ENCODE measurements at regions not wholly inside any gene's neighbourhood (a gene's known extent, or its start where the extent isn't known, plus 50 kb on each side); places are given as distances from the start of the nearest gene placed in this dataset.

DNA sequence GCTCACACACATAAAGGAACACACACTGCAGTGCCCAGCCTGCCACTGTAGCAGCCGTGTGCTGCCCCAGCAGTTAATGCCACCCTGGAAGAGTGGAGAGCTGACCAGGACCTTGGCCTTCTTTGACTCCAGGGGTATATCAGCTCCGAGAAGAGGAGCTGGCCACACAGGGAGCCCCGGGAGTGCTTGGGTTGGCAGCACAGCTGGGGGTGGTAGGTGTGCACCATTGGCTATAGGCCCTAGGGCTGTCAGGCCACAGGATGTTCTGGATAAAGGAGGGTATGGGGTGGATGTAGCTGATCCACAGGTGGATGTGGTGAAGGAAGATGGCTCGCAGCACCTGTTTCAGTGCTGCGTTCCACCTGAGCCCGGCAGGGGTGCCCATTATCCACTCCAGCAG is 640.5 kb downstream of the PLPP3 start:
- no peak for DNase-seq (ENCODE audit: low spot score)
- TF ChIP-seq POLR2AphosphoS5 (IDR thresholded peaks at IDR 0.05) = no peak
- TF ChIP-seq, protein P1, sequence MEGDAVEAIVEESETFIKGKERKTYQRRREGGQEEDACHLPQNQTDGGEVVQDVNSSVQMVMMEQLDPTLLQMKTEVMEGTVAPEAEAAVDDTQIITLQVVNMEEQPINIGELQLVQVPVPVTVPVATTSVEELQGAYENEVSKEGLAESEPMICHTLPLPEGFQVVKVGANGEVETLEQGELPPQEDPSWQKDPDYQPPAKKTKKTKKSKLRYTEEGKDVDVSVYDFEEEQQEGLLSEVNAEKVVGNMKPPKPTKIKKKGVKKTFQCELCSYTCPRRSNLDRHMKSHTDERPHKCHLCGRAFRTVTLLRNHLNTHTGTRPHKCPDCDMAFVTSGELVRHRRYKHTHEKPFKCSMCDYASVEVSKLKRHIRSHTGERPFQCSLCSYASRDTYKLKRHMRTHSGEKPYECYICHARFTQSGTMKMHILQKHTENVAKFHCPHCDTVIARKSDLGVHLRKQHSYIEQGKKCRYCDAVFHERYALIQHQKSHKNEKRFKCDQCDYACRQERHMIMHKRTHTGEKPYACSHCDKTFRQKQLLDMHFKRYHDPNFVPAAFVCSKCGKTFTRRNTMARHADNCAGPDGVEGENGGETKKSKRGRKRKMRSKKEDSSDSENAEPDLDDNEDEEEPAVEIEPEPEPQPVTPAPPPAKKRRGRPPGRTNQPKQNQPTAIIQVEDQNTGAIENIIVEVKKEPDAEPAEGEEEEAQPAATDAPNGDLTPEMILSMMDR (IDR thresholded peaks at IDR 0.05) = no peak
- TF ChIP-seq POLR2A (IDR thresholded peaks at IDR 0.05) = no peak
- no peaks in the 10 kb centered on the region for H3K9me3 ChIP-seq
- intact Hi-C loops (cut with DNase I) = no loop called here
- H3K27ac ChIP-seq = no peak overlapping the region
- no peak overlapping the region for H3K4me3 ChIP-seq
- no peaks in the 10 kb centered on the region for H3K27me3 ChIP-seq (replicated peaks; ENCODE audit: insufficient read depth)
- no peaks in the 10 kb centered on the region for H3K4me1 ChIP-seq (replicated peaks)
- H3K36me3 ChIP-seq = no peaks in the 10 kb centered on the region
- WGBS = 89% methylated on average over 6 of the region's 6 CpGs

DNA sequence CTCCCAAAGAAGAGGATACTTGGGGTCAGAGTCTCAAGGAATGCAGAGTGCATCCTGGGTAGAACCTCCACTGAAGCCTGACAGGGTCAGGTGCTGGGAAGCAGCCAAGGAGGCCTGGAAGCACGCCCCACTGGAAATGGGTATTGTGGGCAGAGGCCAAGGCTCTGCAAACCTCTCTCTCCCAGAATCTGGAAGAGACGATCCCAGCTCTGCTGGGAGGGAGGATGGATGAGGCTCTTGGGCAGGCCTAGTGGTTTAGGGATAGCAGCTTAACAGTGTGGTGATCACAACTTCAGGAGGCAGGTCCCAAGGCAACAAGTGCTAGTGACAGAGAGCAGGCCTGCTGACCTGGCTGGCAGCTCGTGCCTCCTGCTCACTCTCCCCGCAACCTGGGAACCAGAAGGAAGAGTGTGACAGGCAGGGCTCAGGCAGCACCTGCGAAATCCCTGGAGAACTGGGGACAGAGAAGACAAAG is 641.0 kb downstream of the PLPP3 start:
- Histone ChIP-seq H3K36me3 (no peaks in the 10 kb centered on the region), H3K9me3 (no peaks in the 10 kb centered on the region), H3K4me1 (replicated peaks) (no peaks in the 10 kb centered on the region), H3K27ac (no peak overlapping the region), H3K4me3 (no peak overlapping the region), H3K27me3 (replicated peaks; ENCODE audit: insufficient read depth) (no peaks in the 10 kb centered on the region)
- no peak for DNase-seq (ENCODE audit: low spot score)
- 63% methylated on average over 4 of the region's 5 CpGs for WGBS
- TF ChIP-seq POLR2AphosphoS5 (IDR thresholded peaks at IDR 0.05) (no peak), POLR2A (IDR thresholded peaks at IDR 0.05) (no peak)
- TF ChIP-seq, protein P1 (IDR thresholded peaks at IDR 0.05) = no peak
- intact Hi-C loops (cut with DNase I) = no loop called here

DNA sequence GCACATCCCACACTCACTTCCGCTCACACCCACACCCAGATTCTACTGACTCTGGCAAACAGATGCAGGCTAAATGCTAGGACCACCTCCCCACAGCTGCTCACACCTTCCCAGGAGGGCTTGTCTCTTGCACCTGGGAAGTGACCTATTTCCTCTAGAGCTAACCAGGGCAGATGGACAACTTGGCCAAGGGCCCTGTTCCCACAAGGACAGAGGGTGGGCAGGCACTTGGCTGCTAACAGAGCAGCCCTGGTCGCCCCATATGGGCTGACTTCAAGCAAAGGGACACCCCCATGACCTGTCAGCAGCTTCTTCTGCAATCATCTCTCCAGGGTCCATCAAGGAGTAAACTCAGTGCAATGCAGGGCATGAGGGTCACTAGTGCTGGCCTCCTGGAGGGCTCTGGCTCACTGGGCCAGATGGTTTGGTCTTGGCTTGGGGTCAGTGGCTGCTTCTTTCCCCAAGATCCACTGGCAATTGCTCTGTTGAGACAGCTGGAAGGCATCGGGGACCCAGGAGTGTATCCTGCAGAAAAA is 641.5 kb downstream of the PLPP3 start:
- no peak overlapping the region for H3K27ac ChIP-seq
- no peaks in the 10 kb centered on the region for H3K36me3 ChIP-seq
- no peak for TF ChIP-seq POLR2A (IDR thresholded peaks at IDR 0.05)
- TF ChIP-seq, protein P1 (IDR thresholded peaks at IDR 0.05) = no peak
- TF ChIP-seq POLR2AphosphoS5 (IDR thresholded peaks at IDR 0.05) = no peak
- H3K27me3 ChIP-seq (replicated peaks; ENCODE audit: insufficient read depth) = no peaks in the 10 kb centered on the region
- intact Hi-C loops (cut with DNase I) = no loop called here
- 83% methylated on average over 2 of the region's 3 CpGs for WGBS
- no peak overlapping the region for H3K4me3 ChIP-seq
- no peaks in the 10 kb centered on the region for H3K9me3 ChIP-seq
- no peaks in the 10 kb centered on the region for H3K4me1 ChIP-seq (replicated peaks)
- DNase-seq (ENCODE audit: low spot score) = no peak

DNA sequence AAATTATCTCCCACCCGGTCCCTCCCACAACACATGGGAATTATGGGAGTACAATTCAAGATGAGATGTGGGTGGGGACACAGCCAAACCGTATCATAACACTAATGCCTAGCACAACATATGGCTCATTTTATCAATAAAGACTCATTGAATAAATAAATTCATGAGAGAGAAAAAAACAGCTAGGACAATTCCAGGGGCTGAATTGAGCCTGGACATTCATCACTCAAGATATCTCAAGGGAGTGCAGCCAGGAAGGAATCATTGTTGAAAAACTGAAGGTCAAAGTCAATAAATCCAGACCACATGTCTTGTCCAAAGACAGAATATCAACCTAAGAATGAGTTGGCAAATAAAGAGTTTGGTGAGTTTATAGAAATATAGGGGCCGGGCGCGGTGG is 644.1 kb downstream of the PLPP3 start:
- no peaks in the 10 kb centered on the region for H3K36me3 ChIP-seq
- intact Hi-C loops (cut with DNase I) = no loop called here
- TF ChIP-seq, protein P1 (IDR thresholded peaks at IDR 0.05) = no peak
- WGBS = 64% methylated on average over 3 of the region's 5 CpGs
- DNase-seq (ENCODE audit: low spot score) = no peak
- no peaks in the 10 kb centered on the region for H3K27me3 ChIP-seq (replicated peaks; ENCODE audit: insufficient read depth)
- H3K9me3 ChIP-seq = no peaks in the 10 kb centered on the region
- no peak overlapping the region for H3K27ac ChIP-seq
- H3K4me3 ChIP-seq = no peak overlapping the region
- no peaks in the 10 kb centered on the region for H3K4me1 ChIP-seq (replicated peaks)

DNA sequence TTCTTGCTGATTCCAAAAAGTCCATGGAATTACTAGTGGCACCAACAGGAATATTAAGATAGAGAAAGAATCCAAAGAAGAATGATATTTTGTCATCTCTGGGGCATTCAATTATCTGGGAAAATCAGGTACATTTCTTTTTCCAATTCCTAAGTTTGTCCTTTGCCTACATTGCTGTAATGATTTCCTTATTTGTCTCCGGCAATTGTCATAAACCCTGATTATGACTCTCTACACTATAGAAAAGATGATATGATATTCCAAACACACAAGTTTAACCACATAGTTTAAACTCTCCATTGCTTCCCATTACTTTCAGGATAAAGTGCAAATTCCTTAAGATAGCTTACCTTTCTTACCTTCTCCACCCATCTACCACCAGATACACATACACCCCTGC is 647.0 kb downstream of the PLPP3 start:
- 97% methylated on average over 1 of the region's 1 CpG for WGBS
- Histone ChIP-seq H3K4me1 (replicated peaks) (no peaks in the 10 kb centered on the region), H3K4me3 (no peak overlapping the region), H3K27me3 (replicated peaks; ENCODE audit: insufficient read depth) (no peaks in the 10 kb centered on the region), H3K36me3 (no peaks in the 10 kb centered on the region), H3K27ac (no peak overlapping the region), H3K9me3 (no peaks in the 10 kb centered on the region)
- intact Hi-C loops (cut with DNase I) = no loop called here
- no peak for DNase-seq (ENCODE audit: low spot score)
- TF ChIP-seq POLR2AphosphoS5 (IDR thresholded peaks at IDR 0.05) (no peak), POLR2A (IDR thresholded peaks at IDR 0.05) (no peak)
- TF ChIP-seq, protein P1 (IDR thresholded peaks at IDR 0.05) = no peak

All from prostate gland (tissue), 2 donors.